Osteoblast (primary cell): ENCODE measurements at regions not wholly inside any gene's neighbourhood (a gene's known extent, or its start where the extent isn't known, plus 50 kb on each side); places are given as distances from the start of the nearest gene placed in this dataset.

ENCODE experiments used
- DNase-seq: peaks from one replicate; pipeline ENCODE4 v3.0.0; 2011; ENCODE audit warnings: low spot score, mixed read lengths; ENCODE audit not compliant: insufficient read length; ENCODE audit errors: missing footprints
- H2AFZ ChIP-seq: 2 replicates; pipeline ENCODE4 v1.6.0; 2011; ENCODE audit warnings: mild to moderate bottlenecking, low read length
- H3K27ac ChIP-seq: 2 replicates; pipeline ENCODE4 v1.5.1; 2011; ENCODE audit warnings: mild to moderate bottlenecking, low read depth, low read length, moderate library complexity
- H3K27me3 ChIP-seq: 2 replicates; pipeline ENCODE4 v1.6.0; 2012; ENCODE audit warnings: mild to moderate bottlenecking, control low read depth, inconsistent platforms, low read length, moderate library complexity; ENCODE audit not compliant: insufficient read depth
- H3K36me3 ChIP-seq: 2 replicates; pipeline ENCODE4 v1.5.1; 2011; ENCODE audit warnings: mild to moderate bottlenecking, low read length, control low read depth, moderate library complexity; ENCODE audit not compliant: insufficient read depth
- H3K4me1 ChIP-seq: 2 replicates; pipeline ENCODE4 v1.5.1; 2011; ENCODE audit warnings: mild to moderate bottlenecking, low read length, control low read depth, moderate library complexity; ENCODE audit not compliant: insufficient read depth
- H3K4me2 ChIP-seq: 2 replicates; pipeline ENCODE4 v1.6.0; 2011; ENCODE audit warnings: mild to moderate bottlenecking, low read length; ENCODE audit not compliant: insufficient read depth
- H3K4me3 ChIP-seq: fragments of 200-600 bp; sonication (generic); 3 replicates; pipeline ENCODE4 v1.5.1; 2012; ENCODE audit warnings: mild to moderate bottlenecking, low read length, inconsistent platforms; ENCODE audit not compliant: insufficient read depth
- H3K79me2 ChIP-seq: 2 replicates; pipeline ENCODE4 v1.6.0; 2012; ENCODE audit warnings: mild to moderate bottlenecking, low read length, control low read depth, inconsistent platforms; ENCODE audit not compliant: insufficient read depth
- H3K9me3 ChIP-seq: 2 replicates; pipeline ENCODE4 v1.5.1; 2011; ENCODE audit warnings: low read depth, low read length, control low read depth
- H4K20me1 ChIP-seq: 2 replicates; pipeline ENCODE4 v1.6.0; 2012; ENCODE audit warnings: mild to moderate bottlenecking, low read length, control low read depth; ENCODE audit not compliant: insufficient read depth
- TF ChIP-seq, protein P1 (sequence below): IDR thresholded peaks from 2 replicates; pipeline ENCODE4 v1.5.1; 2011; ENCODE audit warnings: mild to moderate bottlenecking, low read depth, low read length, moderate library complexity; ENCODE audit errors: extremely low read depth

DNA sequence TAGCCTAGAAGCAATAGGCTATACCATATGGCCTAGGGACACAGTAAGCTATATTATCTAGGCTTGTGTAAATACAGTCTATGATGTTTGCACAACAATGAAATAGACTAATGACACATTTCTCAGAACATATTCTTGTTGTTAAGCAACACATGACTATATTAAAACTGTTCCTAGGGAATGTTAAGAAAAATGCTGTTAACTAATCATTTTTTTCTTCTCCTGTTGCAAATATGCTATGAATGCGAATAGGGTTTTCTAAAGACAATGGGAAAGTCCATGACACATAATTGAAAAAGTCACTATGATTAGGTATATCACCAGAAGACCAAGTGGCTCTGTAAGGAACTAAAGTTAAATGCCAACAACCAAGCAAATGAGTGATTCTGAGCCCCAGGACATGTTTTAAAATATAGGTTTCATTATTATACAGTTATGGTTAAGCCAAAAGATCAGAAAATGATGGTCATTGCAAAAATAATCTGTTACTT lies 454.0 kb upstream of the SORCS1 start:
- no peak overlapping the region for H3K4me2 ChIP-seq
- no peaks in the 10 kb centered on the region for H3K4me1 ChIP-seq
- TF ChIP-seq, protein P1, sequence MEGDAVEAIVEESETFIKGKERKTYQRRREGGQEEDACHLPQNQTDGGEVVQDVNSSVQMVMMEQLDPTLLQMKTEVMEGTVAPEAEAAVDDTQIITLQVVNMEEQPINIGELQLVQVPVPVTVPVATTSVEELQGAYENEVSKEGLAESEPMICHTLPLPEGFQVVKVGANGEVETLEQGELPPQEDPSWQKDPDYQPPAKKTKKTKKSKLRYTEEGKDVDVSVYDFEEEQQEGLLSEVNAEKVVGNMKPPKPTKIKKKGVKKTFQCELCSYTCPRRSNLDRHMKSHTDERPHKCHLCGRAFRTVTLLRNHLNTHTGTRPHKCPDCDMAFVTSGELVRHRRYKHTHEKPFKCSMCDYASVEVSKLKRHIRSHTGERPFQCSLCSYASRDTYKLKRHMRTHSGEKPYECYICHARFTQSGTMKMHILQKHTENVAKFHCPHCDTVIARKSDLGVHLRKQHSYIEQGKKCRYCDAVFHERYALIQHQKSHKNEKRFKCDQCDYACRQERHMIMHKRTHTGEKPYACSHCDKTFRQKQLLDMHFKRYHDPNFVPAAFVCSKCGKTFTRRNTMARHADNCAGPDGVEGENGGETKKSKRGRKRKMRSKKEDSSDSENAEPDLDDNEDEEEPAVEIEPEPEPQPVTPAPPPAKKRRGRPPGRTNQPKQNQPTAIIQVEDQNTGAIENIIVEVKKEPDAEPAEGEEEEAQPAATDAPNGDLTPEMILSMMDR = no peak
- H4K20me1 ChIP-seq = no peaks in the 10 kb centered on the region
- no peak for DNase-seq
- H3K27ac ChIP-seq = no peak overlapping the region
- no peaks in the 10 kb centered on the region for H3K27me3 ChIP-seq
- H3K36me3 ChIP-seq = no peaks in the 10 kb centered on the region
- no peaks in the 10 kb centered on the region for H3K9me3 ChIP-seq
- H2AFZ ChIP-seq = no peak overlapping the region
- H3K4me3 ChIP-seq = no peak overlapping the region
- H3K79me2 ChIP-seq = no peaks in the 10 kb centered on the region

DNA sequence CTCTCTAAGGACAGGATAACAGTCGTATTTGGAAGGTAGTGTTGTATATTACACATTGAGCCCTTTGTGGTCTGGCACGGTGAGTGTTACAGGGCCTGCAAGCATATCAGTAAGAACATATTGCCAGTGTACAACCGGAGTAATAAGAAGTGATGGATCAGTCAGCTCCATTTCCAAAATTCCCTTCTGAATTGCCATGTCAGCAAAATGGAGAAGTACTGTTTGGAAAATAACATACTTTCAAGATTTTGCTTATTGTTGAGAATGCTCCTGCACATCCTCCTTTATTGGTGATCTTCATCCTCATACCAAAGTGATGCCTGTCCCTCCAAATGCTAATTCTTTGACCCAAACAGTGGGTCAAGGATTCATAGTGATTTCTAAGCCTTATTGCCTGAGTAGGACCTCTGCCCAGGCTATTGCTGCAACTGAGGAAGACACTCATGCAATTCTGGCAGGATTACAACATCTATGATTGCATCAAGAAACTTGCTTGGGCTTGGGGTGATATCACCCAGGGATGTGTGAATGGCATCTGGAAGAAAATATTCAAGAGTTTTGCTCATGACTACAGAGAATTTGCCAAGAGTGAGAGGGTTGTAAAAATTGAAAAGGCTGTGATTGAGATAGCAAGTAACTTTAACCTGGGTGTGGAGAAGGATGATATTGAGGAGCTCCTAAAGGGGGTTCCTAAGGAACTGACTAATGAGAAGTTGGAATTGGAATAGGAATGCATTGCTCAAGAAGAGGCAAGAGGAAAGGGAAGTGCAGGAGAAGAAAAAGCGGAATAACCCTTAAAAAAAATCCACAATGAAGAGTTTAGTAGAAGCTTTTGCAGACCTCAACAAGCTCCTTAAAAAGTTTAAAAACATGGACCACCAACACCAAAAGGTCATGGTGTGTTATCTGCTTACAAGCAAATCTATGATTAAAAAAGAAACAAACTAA lies 452.2 kb upstream of the SORCS1 start:
- Histone ChIP-seq H3K27me3 (no peaks in the 10 kb centered on the region), H3K9me3 (peaks cover 2% of the 10 kb centered on the region), H3K4me3 (no peak overlapping the region), H3K79me2 (no peaks in the 10 kb centered on the region), H3K27ac (no peak overlapping the region), H4K20me1 (no peaks in the 10 kb centered on the region), H3K4me2 (no peak overlapping the region), H3K4me1 (no peaks in the 10 kb centered on the region), H2AFZ (no peak overlapping the region), H3K36me3 (no peaks in the 10 kb centered on the region)
- no peak for DNase-seq
- TF ChIP-seq, protein P1 = no peak

GRCh38 chr10:107616031-107616430 lies 451.5 kb upstream of the SORCS1 start:
- no peaks in the 10 kb centered on the region for H3K4me1 ChIP-seq
- no peak overlapping the region for H3K27ac ChIP-seq
- H2AFZ ChIP-seq = no peak overlapping the region
- TF ChIP-seq, protein P1 = no peak
- no peaks in the 10 kb centered on the region for H3K36me3 ChIP-seq
- no peak for DNase-seq
- no peaks in the 10 kb centered on the region for H3K27me3 ChIP-seq
- H3K79me2 ChIP-seq = no peaks in the 10 kb centered on the region
- H3K9me3 ChIP-seq = peaks cover 2% of the 10 kb centered on the region
- H4K20me1 ChIP-seq = no peaks in the 10 kb centered on the region
- H3K4me2 ChIP-seq = no peak overlapping the region
- H3K4me3 ChIP-seq = no peak overlapping the region

DNA sequence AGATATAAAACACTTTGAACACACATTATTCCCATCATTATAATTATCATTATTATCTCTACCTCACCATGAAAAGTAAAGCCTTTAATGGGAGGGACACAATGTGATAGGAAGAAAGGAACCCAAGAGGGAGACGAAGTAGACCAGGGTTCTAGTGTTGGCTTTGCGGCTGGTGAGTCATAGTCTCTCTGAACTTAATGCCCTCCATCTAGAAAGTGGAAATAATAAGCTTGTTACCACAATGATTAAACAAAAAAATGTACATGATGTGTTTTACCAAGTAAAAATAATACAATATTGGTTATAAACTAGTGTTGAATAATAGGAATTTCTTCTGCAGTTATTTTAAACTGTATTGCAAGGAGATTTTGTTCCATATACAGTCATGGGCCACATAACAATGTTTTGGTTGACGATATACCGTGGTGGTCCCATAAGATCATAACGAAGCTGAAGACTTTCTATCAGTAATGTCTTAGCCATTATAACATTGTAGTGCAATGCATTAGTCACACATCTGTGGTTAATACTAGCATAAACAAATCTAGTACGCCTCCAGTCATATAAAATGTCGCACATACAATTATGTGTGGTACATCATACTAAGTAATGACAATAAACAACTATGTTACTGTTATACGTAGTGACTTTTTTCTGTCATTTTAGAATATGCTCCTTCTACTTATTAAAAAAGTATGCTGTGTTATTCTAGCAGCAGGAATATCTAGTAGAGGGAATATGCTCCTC lies 450.6 kb upstream of the SORCS1 start:
- no peaks in the 10 kb centered on the region for H3K27me3 ChIP-seq
- no peaks in the 10 kb centered on the region for H3K79me2 ChIP-seq
- DNase-seq = no peak
- no peaks in the 10 kb centered on the region for H3K4me1 ChIP-seq
- no peaks in the 10 kb centered on the region for H3K36me3 ChIP-seq
- no peak overlapping the region for H2AFZ ChIP-seq
- H4K20me1 ChIP-seq = no peaks in the 10 kb centered on the region
- H3K4me3 ChIP-seq = no peak overlapping the region
- peaks cover 2% of the 10 kb centered on the region for H3K9me3 ChIP-seq
- H3K27ac ChIP-seq = no peak overlapping the region
- TF ChIP-seq, protein P1 = no peak
- no peak overlapping the region for H3K4me2 ChIP-seq
